HFF-Myc (cell line): ENCODE measurements at regions not wholly inside any gene's neighbourhood (a gene's known extent, or its start where the extent isn't known, plus 50 kb on each side); places are given as distances from the start of the nearest gene placed in this dataset.
A peak's percentile ranks its signal among the peaks of the same experiment; 100 is the strongest.
"Not testable (repeated sequence)": the region's sequence is repeated elsewhere in the genome, so short reads cannot be mapped to it uniquely, and the experiment has no call there.

Experiments
- DNase-seq: peaks from one replicate; pipeline ENCODE4 v3.0.0-alpha.2; 2011; ENCODE audit warnings: low read depth; ENCODE audit errors: extremely low read depth
- H3K4me3 ChIP-seq: replicated peaks from 2 replicates; pipeline ENCODE4 v1.5.1; 2011; ENCODE audit warnings: low read depth, mild to moderate bottlenecking, control low read depth, low read length
- CTCF ChIP-seq: IDR thresholded peaks from 2 replicates; pipeline ENCODE4 v1.5.1; 2012; ENCODE audit warnings: mild to moderate bottlenecking, low read depth, low read length, control low read depth; ENCODE audit errors: missing control alignments

GRCh38 chr2:121066526-121066925 is 218.5 kb downstream of the TFCP2L1 start:
- no peak overlapping the region for H3K4me3 ChIP-seq
- TF ChIP-seq CTCF, result no peak
- DNase-seq, result no peak

DNA sequence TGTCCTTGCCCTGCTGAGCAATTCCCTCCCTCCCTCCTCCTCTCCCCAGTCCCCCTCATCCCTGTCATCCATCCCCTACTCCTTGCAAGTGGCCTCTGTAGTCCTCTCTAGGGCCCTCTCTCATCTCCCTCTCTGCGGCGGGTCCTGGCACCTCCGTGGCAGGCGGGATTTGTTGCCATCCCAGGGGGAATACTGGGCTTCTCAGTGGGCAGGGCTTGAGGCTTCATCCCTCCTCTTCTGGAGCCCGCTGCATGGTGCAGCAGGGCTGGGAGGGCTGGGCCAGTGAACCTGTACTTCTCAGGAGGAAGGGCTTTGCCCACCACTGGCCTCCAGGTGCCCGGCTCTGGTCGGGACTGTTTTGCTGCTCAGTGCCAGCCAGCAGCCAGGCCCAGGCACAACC is 216.2 kb downstream of the TFCP2L1 start:
- no peak overlapping the region for H3K4me3 ChIP-seq
- no peak for TF ChIP-seq CTCF
- no peak for DNase-seq

GRCh38 chr2:121069434-121069969 is 215.5 kb downstream of the TFCP2L1 start:
- no peak overlapping the region for H3K4me3 ChIP-seq
- no peak for TF ChIP-seq CTCF
- DNase-seq, result no peak

DNA sequence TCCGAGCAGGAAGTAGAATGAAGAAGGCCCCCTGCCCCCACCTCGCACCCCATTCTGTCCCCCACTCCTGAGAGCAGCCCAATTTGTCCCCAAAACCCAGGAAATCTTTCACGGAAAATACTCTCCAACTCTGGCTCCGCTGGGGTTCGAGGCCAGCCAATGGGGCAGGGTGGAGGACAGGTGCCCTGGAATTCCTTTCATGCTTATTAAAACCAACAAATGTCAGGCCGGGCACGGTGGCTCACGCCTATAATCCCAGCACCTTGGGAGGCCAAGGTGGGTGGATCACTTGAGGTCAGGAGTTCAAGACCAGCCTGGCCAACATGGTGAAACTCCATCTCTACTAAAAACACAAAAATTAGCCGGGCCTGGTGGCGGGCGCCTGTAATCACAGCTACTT is 214.9 kb downstream of the TFCP2L1 start:
- not testable (repeated sequence) for DNase-seq, H3K4me3 ChIP-seq

GRCh38 chr2:121071034-121071504 is 213.9 kb downstream of the TFCP2L1 start:
- no peak for DNase-seq
- TF ChIP-seq CTCF, result peak; percentile 95
- H3K4me3 ChIP-seq, result no peak overlapping the region

GRCh38 chr2:121072784-121073183 is 212.2 kb downstream of the TFCP2L1 start:
- no peak for TF ChIP-seq CTCF
- DNase-seq, result no peak
- H3K4me3 ChIP-seq, result no peak overlapping the region

GRCh38 chr2:121073320-121074210 is 211.4 kb downstream of the TFCP2L1 start:
- no peak for TF ChIP-seq CTCF
- H3K4me3 ChIP-seq, result no peak overlapping the region
- DNase-seq, result no peak
